ENCODE measurements at regions not wholly inside any gene's neighbourhood (a gene's known extent, or its start where the extent isn't known, plus 50 kb on each side); places are given as distances from the start of the nearest gene placed in this dataset.

GRCh38 chr6:4289770-4290320 lies 154.5 kb upstream of the ECI2 start:
- Mint-ChIP-seq H3K27me3 (ENCODE audit: unreplicated experiment) (peaks cover 6% of the 10 kb centered on the region), H3K27ac (ENCODE audit: unreplicated experiment) (no peak overlapping the region), H3K4me1 (ENCODE audit: unreplicated experiment) (peaks cover 18% of the 10 kb centered on the region), H3K36me3 (ENCODE audit: low read depth, unreplicated experiment) (no peaks in the 10 kb centered on the region), H3K4me3 (ENCODE audit: unreplicated experiment) (no peak overlapping the region), H3K9me3 (ENCODE audit: unreplicated experiment) (no peaks in the 10 kb centered on the region)
- TF ChIP-seq, protein P1, sequence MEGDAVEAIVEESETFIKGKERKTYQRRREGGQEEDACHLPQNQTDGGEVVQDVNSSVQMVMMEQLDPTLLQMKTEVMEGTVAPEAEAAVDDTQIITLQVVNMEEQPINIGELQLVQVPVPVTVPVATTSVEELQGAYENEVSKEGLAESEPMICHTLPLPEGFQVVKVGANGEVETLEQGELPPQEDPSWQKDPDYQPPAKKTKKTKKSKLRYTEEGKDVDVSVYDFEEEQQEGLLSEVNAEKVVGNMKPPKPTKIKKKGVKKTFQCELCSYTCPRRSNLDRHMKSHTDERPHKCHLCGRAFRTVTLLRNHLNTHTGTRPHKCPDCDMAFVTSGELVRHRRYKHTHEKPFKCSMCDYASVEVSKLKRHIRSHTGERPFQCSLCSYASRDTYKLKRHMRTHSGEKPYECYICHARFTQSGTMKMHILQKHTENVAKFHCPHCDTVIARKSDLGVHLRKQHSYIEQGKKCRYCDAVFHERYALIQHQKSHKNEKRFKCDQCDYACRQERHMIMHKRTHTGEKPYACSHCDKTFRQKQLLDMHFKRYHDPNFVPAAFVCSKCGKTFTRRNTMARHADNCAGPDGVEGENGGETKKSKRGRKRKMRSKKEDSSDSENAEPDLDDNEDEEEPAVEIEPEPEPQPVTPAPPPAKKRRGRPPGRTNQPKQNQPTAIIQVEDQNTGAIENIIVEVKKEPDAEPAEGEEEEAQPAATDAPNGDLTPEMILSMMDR (IDR thresholded peaks at IDR 0.05; ENCODE audit: unreplicated experiment): no peak
- no peak for DNase-seq (ENCODE audit: low spot score)

DNA sequence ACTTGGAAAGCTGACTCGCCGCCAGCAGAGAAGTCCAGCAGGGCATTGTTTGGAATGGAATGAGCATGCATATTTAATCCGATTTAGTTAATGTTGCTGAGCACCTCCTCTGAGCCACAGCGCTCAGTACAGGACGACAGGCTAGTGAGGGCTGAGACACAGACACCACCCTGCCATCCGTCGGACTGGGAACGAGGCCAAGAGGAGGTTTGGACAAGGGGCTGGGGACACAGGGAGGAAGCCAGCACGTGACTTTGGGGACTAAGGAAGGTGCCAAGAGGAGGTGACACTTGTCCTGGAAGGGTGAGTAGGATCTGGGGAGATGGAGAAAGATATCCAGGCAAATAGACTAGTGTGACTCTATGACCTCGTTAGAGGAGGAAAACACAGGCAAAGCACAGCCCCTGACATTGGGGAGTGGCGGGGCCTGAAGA lies 152.5 kb upstream of the ECI2 start:
- TF ChIP-seq, protein P1 (IDR thresholded peaks at IDR 0.05; ENCODE audit: unreplicated experiment): no peak
- Mint-ChIP-seq H3K27me3 (ENCODE audit: unreplicated experiment) (peaks cover 7% of the 10 kb centered on the region), H3K4me3 (ENCODE audit: unreplicated experiment) (no peak overlapping the region), H3K4me1 (ENCODE audit: unreplicated experiment) (peaks cover 20% of the 10 kb centered on the region), H3K36me3 (ENCODE audit: low read depth, unreplicated experiment) (no peaks in the 10 kb centered on the region), H3K27ac (ENCODE audit: unreplicated experiment) (peak overlapping the region; percentile 20), H3K9me3 (ENCODE audit: unreplicated experiment) (no peaks in the 10 kb centered on the region)
- no peak for DNase-seq (ENCODE audit: low spot score)

- peaks cover 17% of the 10 kb centered on the region for H3K4me1 Mint-ChIP-seq (ENCODE audit: unreplicated experiment)
- H3K27me3 Mint-ChIP-seq (ENCODE audit: unreplicated experiment): peaks cover 7% of the 10 kb centered on the region
- H3K36me3 Mint-ChIP-seq (ENCODE audit: low read depth, unreplicated experiment): no peaks in the 10 kb centered on the region
- no peak overlapping the region for H3K27ac Mint-ChIP-seq (ENCODE audit: unreplicated experiment)
- DNase-seq (ENCODE audit: low spot score): no peak
- TF ChIP-seq, protein P1 (IDR thresholded peaks at IDR 0.05; ENCODE audit: unreplicated experiment): no peak
- H3K4me3 Mint-ChIP-seq (ENCODE audit: unreplicated experiment): no peak overlapping the region
- no peaks in the 10 kb centered on the region for H3K9me3 Mint-ChIP-seq (ENCODE audit: unreplicated experiment)
These were observed 152.0 kb upstream of the ECI2 start for GRCh38 chr6:4287372-4287771.

DNA sequence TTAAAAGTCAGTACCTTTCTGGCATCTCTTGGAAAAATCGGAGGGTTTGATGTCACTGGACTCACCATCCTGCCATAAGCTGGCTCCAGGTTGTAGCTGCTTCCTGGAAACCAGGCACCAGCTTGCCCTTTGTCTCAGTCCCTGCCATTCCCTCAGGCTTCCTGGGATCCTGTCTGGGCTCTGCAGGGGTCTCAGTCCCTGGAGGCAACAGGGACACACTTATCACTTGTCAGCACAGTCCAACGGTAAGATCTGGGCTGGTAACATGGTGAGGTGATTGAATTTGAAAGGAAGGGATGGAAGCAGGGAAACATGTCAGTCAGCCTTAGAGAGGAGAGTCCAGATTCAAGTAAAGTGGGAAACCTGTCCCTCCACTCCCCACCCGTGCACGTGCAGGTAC lies 147.6 kb upstream of the ECI2 start:
- TF ChIP-seq, protein P1 (IDR thresholded peaks at IDR 0.05; ENCODE audit: unreplicated experiment): no peak
- Mint-ChIP-seq H3K27me3 (ENCODE audit: unreplicated experiment) (peaks cover 9% of the 10 kb centered on the region), H3K4me1 (ENCODE audit: unreplicated experiment) (peaks cover 10% of the 10 kb centered on the region), H3K4me3 (ENCODE audit: unreplicated experiment) (no peak overlapping the region), H3K27ac (ENCODE audit: unreplicated experiment) (no peak overlapping the region), H3K9me3 (ENCODE audit: unreplicated experiment) (no peaks in the 10 kb centered on the region), H3K36me3 (ENCODE audit: low read depth, unreplicated experiment) (no peaks in the 10 kb centered on the region)
- no peak for DNase-seq (ENCODE audit: low spot score)

GRCh38 chr6:4281341-4282293 lies 146.2 kb upstream of the ECI2 start:
- peak overlapping the region; percentile 67 for H3K4me3 Mint-ChIP-seq (ENCODE audit: unreplicated experiment)
- H3K27ac Mint-ChIP-seq (ENCODE audit: unreplicated experiment): no peak overlapping the region
- H3K9me3 Mint-ChIP-seq (ENCODE audit: unreplicated experiment): no peaks in the 10 kb centered on the region
- peak; percentile 44 for DNase-seq (ENCODE audit: low spot score)
- H3K4me1 Mint-ChIP-seq (ENCODE audit: unreplicated experiment): peaks cover 8% of the 10 kb centered on the region
- H3K36me3 Mint-ChIP-seq (ENCODE audit: low read depth, unreplicated experiment): no peaks in the 10 kb centered on the region
- TF ChIP-seq, protein P1 (IDR thresholded peaks at IDR 0.05; ENCODE audit: unreplicated experiment): no peak
- peaks cover 7% of the 10 kb centered on the region for H3K27me3 Mint-ChIP-seq (ENCODE audit: unreplicated experiment)

Measured in endothelial cell (in vitro differentiated cells).